ENCODE measurements at regions not wholly inside any gene's neighbourhood (a gene's known extent, or its start where the extent isn't known, plus 50 kb on each side); places are given as distances from the start of the nearest gene placed in this dataset.

DNA sequence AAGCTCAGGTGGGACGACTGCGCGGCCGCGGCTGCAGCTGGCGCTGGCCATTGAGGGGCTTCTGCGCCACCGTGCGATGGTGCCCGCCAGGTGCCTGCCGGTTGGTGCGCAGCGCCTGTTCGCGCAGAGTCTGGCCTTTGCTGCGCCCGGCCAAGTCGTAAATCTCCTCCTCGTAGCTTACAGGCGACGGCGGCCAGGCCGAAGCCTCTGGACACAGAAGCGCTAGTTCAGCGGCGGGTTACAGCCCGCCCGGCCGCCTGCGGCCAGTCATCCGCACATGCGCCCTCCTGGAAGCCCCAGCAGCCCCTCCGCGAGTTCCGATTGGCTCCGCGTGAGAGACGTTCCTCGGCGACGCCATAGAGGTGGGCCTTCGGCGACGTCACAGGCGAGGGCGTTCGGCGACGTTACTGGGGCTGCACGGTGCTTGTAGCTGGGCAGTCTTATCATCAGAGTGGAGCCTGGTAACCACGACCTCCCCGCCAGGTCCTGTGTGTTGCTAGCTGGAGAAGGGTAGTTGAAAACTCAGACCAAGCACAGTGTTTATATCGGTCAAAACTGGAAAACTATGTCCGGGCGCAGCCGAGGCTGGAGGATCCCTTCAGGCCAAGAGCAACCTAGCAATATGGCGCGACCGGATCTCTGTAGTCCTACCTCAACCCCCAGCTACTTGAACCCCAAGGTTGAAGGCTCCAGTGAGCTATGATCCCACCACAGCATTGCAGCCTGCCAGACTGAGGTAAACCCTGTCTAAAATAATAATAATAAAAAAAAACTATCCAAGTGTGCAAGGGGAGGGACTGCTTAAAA is 265.7 kb downstream of the OR4C45 start:
- TF ChIP-seq POLR2A (IDR thresholded peaks at IDR 0.05): no peak
- TF ChIP-seq, protein P1, sequence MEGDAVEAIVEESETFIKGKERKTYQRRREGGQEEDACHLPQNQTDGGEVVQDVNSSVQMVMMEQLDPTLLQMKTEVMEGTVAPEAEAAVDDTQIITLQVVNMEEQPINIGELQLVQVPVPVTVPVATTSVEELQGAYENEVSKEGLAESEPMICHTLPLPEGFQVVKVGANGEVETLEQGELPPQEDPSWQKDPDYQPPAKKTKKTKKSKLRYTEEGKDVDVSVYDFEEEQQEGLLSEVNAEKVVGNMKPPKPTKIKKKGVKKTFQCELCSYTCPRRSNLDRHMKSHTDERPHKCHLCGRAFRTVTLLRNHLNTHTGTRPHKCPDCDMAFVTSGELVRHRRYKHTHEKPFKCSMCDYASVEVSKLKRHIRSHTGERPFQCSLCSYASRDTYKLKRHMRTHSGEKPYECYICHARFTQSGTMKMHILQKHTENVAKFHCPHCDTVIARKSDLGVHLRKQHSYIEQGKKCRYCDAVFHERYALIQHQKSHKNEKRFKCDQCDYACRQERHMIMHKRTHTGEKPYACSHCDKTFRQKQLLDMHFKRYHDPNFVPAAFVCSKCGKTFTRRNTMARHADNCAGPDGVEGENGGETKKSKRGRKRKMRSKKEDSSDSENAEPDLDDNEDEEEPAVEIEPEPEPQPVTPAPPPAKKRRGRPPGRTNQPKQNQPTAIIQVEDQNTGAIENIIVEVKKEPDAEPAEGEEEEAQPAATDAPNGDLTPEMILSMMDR (IDR thresholded peaks at IDR 0.05): no peak

Measured in lower leg skin (tissue), 3 donors.